Gastrocnemius medialis (tissue), 4 donors: ENCODE measurements at regions not wholly inside any gene's neighbourhood (a gene's known extent, or its start where the extent isn't known, plus 50 kb on each side); places are given as distances from the start of the nearest gene placed in this dataset.

Experiments used
- POLR2A ChIP-seq, 2 donors: fragments of 450-650 bp; IDR thresholded peaks; one replicate each; pipeline ENCODE4 v1.6.1; 2017; ENCODE audit warnings: antibody characterized with exemption in 2 of 2, mild to moderate bottlenecking in 2 of 2, moderate library complexity in 2 of 2
- TF ChIP-seq, protein P1 (sequence below), 5 experiments: fragments of 450-650 bp in 3 of 5; fragments of 200-600 bp in 2 of 5; sonication (generic) in 2 of 5; IDR thresholded peaks in 4 of 5; conservative IDR thresholded peaks in 1 of 5; 1 replicate in 4 of 5; 2 replicates in 1 of 5; pipeline ENCODE4 v1.5.1; 2016 to 2019; ENCODE audit warnings: antibody characterized with exemption in 5 of 5, mild to moderate bottlenecking in 3 of 5, moderate library complexity in 3 of 5

DNA sequence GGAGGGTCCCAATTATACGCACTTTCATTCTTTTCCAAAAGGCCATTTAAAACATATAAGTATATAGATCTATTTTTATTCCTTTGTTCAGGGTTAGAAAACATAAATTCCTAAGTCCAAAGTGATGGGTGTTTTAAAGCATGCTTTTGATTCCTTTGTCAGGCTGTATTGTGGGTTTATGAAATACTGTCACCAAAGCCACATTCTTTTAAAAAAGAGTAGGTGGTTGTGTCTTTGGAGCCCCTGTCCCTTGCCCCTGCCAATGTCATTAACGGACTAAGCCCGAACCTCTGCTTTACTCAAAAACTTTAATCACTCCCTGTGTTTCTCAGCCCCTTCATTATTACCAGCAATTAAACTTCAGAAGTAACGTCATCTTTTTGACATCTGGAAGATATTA is 104.9 kb upstream of the APCDD1 start:
- TF ChIP-seq, protein P1, sequence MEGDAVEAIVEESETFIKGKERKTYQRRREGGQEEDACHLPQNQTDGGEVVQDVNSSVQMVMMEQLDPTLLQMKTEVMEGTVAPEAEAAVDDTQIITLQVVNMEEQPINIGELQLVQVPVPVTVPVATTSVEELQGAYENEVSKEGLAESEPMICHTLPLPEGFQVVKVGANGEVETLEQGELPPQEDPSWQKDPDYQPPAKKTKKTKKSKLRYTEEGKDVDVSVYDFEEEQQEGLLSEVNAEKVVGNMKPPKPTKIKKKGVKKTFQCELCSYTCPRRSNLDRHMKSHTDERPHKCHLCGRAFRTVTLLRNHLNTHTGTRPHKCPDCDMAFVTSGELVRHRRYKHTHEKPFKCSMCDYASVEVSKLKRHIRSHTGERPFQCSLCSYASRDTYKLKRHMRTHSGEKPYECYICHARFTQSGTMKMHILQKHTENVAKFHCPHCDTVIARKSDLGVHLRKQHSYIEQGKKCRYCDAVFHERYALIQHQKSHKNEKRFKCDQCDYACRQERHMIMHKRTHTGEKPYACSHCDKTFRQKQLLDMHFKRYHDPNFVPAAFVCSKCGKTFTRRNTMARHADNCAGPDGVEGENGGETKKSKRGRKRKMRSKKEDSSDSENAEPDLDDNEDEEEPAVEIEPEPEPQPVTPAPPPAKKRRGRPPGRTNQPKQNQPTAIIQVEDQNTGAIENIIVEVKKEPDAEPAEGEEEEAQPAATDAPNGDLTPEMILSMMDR (IDR thresholded peaks at IDR 0.05 in 4 of 5, conservative IDR thresholded peaks at IDR 0.05 in 1 of 5) = no peak
- no peak for TF ChIP-seq POLR2A (IDR thresholded peaks at IDR 0.05)
